GM21786 (cell line): ENCODE measurements at regions not wholly inside any gene's neighbourhood (a gene's known extent, or its start where the extent isn't known, plus 50 kb on each side); places are given as distances from the start of the nearest gene placed in this dataset.

ENCODE experiments used
- ATAC-seq: cut with Tn5 transposase; IDR thresholded peaks from one replicate; pipeline ENCODE4 v1.9.1; 2021; ENCODE audit not compliant: unreplicated experiment

DNA sequence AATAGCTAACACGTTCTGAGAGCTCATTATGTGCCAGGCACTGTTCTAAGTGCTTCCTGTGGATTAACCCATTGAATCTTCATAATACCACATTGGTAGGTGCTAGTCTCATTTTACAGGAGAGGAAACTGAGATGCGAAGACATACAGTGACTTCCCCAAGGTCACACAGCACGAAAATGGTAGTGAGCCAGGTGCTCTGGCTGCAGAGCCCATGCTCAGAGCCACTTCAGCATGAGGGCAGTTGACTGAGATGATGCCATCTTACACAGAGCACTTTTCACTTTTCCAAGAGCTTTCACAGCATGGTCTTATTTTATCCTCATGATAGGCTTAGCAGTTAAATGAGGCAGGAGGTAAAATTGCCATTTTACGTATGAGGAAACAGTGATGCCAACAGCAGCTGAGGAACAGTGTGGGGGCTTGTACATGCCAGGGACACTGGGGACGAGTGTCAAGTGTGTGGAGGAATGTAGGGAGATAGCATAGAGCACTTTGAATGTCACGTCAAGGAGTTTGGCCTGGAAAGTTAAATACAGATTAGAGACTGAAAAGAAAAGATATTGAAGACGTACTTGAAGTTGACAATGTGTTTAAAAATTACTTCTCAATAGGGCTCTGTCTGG lies 180.0 kb downstream of the KIF4B start:
- no peak for ATAC-seq

DNA sequence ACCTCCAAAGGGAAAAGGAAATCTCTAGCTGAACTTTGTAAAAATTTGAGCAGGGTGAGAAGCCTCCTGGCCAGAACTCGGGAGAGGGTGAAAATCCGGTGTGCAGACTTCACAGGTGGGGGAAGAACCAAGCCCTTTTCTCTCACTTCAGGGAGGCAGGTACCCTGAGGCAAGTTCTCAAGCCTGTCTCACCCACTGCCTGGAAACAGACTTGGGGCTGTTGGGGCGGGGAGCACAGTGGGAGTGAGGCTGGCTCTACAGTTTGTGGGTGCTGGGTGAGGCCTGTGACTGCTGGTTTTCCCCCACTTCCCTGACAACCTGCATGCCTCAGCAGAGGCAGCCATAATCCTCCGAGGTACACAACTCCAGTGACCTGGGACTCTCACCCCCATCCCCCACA lies 187.1 kb downstream of the KIF4B start:
- ATAC-seq: no peak

DNA sequence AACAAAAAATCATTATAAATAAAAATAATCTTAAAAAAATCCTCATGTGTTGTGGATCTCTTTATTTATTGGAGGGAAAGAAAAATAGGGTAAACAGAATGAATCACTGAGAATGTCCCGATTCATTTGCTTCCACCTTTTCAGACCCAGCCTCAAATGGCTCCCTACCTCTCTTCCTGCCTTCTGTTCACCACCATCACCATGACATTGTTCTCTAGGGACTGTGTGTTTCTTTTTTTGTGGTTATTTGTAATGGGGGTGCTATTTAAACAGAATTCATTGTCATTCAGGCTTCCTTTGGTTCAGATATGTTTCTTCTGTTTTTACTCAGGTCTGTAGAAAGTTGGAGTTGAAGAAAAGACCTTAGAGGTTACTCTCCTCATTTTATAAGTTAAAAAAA lies 198.2 kb downstream of the KIF4B start:
- ATAC-seq: no peak

DNA sequence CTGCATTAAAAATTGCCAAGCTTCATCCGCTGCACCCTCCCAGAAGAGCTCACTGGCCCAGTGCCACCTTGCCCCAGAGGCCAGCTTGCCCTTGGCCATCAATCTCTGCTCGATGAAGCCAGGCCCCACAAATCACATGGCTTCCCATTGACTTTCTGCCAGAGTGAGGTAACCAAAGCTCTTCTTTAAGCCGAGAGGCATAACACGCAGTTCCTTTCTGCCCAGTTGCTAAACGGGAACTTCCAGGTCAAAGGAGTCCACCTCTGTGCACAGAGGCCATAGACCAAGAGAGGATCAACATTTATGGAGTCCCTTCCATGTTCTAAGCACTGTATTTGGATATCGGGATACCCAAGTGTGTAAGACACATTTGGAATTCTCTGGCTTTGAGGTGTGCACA lies 208.8 kb downstream of the KIF4B start:
- no peak for ATAC-seq

DNA sequence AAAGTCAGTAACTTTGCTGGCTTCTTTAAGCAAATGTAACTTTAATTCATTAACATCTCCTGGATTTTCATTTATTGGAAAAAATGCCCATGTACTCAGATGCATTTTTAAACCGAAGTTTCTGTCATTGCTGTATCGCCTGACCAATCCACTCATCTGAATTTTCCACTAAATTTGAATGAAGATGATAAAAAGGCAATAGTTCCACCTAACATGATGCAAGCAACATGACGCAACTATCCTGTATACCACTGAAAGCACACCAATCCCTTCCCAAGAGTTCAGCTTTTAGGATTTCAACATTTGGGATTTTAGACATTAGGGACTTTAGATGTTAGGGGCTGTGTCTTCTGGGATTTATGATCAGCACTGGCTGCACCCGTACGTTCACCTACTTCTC lies 215.6 kb downstream of the KIF4B start:
- ATAC-seq: no peak

DNA sequence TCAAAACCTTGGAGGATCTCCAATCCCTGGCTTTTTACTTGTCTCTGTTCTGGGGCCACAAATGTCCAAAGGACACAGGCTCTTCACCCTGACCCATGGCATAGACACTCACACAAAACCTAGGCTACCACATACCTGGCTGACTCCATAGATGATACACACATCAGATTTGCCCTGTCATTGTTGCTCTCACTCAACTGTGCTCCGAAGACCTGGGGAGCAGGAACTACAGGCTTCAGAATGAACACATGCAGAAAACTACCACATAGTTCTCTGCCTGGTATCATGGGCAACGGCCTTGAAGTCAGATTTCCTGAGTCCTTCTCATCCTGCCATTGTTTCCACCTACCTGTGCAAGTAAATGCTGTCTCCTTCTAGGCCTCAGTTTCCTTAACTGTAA lies 226.2 kb downstream of the KIF4B start:
- ATAC-seq: no peak

DNA sequence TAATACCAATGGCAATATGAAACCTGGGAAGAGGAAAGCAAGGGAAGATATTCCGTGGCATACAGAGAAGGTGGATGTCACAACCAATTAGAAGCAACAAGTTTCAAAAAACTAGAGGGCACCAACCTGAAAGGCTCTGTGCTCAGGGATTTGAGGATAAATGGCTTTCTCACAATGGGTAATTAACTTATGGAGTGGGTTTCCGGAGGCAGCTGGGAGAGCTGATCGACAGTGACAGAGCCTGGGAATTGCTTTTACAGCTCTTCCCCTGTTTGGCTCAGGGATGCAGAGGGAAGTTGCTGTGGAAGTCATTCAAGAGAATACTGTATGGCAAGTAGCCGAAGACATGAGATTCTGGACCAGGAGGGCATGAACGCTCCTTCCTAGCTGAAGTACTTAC lies 237.0 kb downstream of the KIF4B start:
- ATAC-seq: no peak

DNA sequence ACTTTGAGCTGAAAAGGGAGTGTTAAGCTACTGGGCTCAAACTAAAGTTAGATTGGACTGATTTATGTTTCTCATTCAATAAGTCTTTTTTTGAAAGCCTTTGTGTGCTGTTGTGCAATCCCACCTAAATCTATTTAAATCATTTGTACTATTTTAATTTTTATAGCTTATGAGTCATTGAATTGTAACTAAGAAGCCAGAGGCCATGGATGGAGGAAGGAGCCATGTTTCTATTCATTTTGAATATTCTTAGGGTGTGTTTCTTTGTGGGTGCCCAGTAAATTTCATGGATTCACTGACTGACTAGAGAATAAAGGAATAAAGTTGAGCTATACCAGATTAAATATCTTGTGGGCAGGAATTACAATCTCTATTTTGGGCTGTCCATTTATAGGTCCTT lies 238.5 kb downstream of the KIF4B start:
- ATAC-seq: no peak

DNA sequence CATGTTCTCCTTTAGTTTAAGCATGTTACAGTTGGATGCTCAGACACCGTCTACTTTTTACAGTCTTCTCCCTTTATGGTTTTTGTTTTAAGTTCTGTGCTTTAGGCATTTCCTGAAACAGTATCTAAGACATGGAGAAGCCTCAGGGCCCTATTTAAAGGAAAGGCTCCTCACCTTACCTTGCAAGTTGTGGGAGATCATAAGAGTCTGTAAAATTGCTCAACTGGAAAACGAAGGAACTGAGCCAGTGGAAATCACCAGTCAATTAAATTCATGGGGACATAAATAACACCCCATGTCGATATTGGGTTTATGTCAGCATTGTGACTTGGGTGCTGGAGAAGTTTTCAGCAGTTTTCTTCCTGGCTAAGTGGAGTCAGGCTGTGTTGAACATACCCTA lies 239.2 kb downstream of the KIF4B start:
- ATAC-seq: no peak

DNA sequence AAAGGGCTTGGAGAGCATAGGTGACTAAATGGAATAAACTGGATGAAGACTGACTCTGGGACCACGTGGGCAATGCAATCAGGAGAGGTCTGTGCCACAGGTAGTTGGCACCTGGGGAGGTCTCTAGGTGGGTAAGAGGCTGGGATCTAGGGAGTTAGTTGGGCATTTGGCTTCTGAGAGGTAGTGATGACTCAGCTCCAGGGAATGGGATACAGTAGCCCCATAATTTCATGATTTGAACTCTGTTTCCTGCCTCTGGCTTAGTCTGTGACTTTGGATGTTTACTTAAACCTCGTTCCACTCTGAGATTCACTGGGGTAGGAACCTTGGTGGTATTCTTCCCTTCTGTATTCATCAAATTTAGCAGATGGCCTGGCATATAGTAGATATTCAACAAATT lies 240.8 kb downstream of the KIF4B start:
- no peak for ATAC-seq

DNA sequence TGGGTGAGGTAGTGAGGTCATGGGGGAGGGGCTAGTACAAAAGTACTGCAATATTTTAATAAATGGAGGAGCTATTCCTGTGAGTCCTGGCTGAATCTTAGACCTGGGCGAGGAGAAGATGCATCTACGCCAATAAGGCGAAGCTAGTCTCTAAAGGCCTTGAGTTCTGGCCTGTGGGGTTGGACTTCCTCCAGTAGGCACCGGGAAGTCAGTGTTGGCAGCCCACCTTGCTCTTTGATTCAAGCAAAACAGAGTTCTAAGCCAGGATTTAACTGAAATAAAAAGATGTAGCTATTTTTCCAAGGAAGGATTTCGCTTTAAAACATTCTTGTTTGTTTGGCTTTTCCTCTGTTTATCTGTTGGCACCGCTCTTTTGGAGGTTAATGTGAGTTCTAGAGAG lies 244.6 kb downstream of the KIF4B start:
- no peak for ATAC-seq

DNA sequence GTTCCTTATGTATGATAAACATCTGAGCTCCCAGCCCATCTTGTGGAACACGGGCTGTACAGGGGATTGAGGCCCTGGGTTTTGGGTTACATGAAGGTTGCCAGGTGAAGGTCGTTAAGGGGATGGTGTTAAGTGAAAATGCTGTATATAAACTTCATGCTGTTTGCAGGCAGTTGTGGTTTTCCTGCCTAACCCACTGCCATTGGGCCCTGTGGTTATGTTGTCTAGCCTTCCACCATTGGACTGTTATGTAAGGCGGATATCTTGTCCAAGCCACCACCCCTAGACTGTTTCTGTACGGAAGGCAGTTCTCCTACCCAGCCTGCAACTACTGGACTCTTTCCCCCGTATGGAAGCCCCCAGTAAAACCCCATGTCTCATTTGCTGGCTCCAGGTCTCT lies 246.1 kb downstream of the KIF4B start:
- no peak for ATAC-seq

DNA sequence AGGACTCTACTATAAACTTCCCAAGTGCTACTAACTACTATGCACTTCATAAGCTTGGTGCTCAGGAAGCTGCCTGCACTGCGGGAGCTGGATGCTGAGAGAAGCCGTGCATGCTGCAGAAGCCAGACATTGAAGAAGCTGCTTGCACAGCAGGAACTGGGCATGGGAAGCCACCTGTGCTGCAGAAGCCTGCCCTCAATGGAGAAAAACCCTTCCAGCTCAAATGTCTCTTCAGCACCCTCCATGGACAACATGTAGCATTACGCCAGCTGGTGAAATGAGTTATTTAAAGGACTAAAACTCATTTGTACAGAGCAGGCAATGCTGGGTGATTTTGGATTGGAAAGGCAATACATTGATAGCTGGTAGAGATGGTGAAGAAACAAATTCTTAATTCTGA lies 247.2 kb downstream of the KIF4B start:
- ATAC-seq: no peak

DNA sequence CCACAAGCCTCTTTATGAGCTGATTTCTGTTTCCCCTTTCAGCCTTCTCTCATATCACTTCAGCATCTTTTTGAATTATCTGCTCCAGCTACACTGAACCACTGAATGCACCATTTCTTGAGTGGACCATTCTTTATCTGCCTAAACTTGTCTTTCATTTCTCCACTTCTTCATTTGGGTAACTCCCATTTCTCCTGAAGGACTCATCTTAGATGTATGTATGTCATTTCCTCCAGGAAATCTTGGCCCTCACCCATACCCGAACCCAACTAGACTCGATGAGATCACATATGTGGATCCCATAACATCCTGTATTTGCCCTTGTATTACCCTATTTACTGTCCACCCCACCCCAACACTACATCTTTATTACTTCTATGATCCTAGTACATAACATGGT lies 249.8 kb downstream of the KIF4B start:
- ATAC-seq: no peak

DNA sequence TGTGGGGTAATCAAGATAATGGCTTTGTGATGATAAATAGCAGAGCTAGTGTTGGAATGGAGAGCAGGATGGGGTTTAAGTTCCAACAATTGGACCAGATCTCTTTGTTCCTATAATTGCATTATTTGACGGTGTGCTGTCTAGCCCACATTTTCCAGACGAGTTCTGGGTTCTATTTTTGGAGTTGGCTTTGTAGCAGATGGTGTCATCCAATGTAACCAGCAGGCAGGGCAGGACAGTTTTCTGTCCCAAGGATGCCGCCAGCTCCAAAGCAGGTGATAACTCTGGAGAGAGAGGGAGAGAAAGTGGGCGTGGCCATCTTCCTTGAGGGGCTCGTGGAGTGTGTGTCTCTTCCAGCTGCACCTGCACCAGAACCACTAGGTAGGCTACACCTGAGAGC lies 251.3 kb downstream of the KIF4B start:
- ATAC-seq: no peak

DNA sequence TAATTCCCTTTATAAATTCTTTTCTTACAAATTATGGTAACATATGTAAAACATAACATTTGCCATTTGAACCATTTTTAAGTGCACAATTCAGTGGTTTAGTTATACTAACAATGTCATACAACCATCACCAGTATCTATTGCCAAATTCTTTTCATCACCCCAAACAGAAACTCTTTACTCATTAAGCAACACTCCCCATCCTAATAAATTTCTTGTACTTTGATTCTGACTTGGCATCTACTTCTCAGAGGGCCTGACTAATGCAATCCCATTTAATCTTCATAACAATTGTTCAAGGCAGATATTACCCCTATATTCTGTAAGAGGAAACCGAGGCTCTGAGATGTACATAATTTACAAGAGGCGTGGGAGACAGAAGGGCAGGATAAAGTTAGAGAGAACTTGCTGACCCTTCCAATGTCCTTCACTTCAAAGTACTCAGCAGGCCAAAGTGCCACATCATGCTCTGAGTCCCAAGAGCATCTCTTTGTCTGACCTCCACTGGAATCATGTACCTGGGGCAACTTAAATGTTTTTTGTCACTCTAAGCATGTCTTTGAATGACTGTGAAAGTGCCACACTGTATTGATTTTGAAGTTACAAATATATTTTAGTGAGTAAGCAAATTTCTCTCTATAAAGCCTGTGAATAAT lies 255.3 kb downstream of the KIF4B start:
- no peak for ATAC-seq

DNA sequence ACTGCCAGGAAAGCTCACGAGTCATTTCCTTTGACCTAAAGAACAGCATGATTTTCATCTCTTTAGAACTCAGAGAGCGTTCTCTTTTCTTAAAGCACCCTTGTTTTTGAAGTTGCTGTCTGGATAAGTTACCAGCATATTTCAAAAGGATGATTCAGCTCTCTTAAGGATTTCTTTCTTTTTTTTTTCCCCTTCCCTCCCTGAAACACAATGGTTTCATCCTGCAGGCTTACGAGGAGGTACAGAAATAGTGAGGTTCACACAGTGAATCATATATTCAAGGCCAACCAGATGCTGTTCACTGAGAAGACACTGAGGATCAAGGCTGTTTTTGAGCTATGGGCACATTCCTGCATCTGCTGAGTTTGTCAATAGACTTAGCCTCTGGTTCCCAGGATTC lies 257.2 kb downstream of the KIF4B start:
- no peak for ATAC-seq

DNA sequence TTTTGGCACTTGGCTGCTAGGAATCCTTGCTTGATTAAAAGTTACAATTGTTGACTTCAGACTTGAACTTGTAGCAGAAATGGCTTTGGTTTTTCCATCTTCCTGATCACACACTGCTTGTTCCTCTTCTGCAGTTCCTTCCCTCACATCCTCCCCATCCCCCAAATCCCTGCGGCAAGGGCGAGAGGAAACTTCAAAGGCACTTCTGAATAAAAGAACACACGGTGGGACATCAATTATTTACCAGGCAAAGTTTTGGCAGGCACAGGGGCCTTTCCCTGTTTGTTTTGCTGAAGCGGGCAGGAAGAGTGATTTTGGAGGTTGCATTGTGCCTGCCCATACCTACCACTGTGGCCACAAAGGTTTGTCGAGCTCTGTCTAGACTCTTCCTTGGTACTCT lies 260.9 kb downstream of the KIF4B start:
- no peak for ATAC-seq

DNA sequence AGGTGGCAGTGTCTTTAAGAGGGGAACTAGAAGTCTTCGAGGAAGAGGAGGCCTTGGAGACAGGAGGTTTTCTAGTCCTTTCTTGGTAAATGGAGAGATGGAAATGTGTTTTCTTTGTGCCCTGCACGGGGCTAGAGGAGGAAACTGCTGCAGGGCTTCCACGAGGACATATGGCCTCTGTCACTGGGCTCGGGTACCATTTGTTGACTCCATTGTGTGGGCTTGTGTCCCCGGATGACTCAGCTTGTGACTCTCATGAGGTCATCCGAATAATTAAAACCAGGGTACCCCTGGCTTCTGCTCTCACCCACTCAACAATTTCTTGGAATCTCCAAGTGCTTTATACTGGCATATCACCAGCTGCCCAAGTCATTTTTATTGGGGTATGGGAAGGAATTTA lies 261.7 kb downstream of the KIF4B start:
- no peak for ATAC-seq

DNA sequence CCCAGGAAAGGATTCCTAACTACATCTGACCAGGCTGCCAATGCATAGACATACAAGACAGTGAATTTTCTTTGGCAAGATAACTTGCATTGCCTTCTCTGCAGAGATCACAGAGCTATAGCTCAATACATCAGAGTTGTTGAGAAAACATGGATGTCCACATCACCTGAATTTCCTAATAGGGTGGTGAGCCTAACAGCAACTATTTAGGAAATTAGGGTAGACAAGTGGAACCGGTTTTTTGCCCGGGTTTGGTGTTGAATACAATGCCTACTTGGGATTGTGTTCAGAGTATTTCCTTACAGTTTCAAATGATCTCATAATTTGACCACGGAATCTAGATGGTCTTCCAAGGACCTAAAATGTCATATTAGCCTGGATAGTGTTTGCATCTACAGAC lies 262.7 kb downstream of the KIF4B start:
- ATAC-seq: no peak

DNA sequence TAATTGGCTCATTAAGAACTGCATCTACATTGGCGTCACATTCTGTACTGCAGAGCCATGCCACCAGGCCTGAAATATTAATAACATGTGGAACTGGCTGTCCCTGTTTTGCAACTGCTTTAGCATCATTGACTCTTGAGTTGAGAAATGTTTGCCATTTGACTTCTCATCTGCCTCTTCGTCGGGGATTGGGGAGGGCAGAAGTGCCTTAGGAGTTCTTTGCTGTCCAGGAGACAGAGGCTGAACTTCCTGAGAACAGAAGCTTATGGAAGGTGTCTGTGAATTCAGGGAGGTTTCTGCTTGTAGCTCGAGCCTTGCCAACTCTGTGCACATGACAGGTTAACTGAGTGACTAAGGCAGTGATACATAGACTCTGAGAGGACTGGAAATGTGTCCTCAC lies 265.0 kb downstream of the KIF4B start:
- ATAC-seq: no peak

DNA sequence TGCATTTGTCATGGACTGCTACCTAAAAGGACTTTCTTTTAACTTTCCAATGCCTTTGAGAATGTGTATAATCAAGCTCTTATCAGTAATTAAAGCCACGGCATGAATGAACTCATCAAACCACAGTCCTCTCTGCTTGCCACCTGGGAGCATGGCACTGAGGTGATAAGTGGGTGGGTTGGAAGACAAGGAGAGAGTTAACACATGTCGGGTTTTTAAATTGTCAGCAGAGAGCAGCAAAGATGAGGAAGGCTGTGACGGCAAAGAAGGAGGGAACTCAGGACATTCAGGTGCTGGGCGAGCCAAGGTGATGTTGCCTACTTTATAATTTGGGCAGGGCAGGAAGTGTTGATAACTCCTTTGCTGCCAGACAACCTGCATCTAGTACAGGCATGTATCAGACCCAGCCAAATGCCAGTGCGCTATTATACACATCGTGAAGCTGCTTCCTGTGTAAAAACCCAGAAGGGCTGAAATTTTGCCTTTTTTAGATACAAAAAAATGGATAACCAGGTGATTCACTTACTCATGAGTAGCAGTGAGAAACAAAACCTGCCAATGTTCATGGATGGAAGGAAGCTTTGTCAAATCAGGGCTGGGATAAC lies 269.1 kb downstream of the KIF4B start:
- ATAC-seq: no peak

DNA sequence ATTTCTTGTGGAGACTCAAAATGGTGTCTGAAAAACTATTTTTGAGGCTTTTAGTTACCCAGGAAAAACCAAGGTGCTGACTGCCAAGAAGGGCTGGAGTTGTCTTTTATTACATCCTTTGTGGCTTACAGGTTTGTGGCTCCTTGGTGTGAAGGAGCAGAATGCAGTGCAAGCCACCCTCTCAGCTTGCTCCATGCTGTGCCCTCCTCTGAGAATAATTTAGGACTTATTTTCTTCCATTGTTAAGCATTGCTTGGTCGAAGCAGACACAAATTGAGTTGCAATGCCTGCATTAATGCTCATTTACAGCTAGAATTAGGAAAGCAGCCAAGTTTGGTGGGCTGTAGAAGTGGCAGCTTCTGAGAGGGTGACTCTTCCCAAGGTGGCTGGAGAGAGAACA lies 272.2 kb downstream of the KIF4B start:
- ATAC-seq: no peak
